ENCODE measurements at regions not wholly inside any gene's neighbourhood (a gene's known extent, or its start where the extent isn't known, plus 50 kb on each side); places are given as distances from the start of the nearest gene placed in this dataset.

- H3K27me3 ChIP-seq (ENCODE audit: control insufficient read depth in 2 of 2, insufficient read depth in 2 of 2, low read length in 2 of 2): no peaks in the 10 kb centered on the region
- no peaks in the 10 kb centered on the region for H3K9me3 ChIP-seq (ENCODE audit: control insufficient read depth in 2 of 2, low read length in 2 of 2)
- no peak overlapping the region for H3K27ac ChIP-seq (ENCODE audit: low read depth in 2 of 2, low read length in 2 of 2)
These were observed 301.1 kb downstream of the SHANK2 start for GRCh38 chr11:70951139-70951804.

GRCh38 chr11:70952191-70952590, 300.2 kb downstream of the SHANK2 start:
- no peaks in the 10 kb centered on the region for H3K4me1 ChIP-seq (ENCODE audit: control insufficient read depth in 2 of 2, insufficient read depth in 2 of 2, low read length in 2 of 2)
- H3K4me3 ChIP-seq (ENCODE audit: low read length in 2 of 2): no peak overlapping the region
- H3K27me3 ChIP-seq (ENCODE audit: control insufficient read depth in 2 of 2, insufficient read depth in 2 of 2, low read length in 2 of 2): no peaks in the 10 kb centered on the region
- H3K36me3 ChIP-seq (ENCODE audit: control insufficient read depth in 2 of 2, insufficient read depth in 2 of 2, low read length in 2 of 2): no peaks in the 10 kb centered on the region
- no peak overlapping the region for H3K27ac ChIP-seq (ENCODE audit: low read depth in 2 of 2, low read length in 2 of 2)
- H3K9me3 ChIP-seq (ENCODE audit: control insufficient read depth in 2 of 2, low read length in 2 of 2): no peaks in the 10 kb centered on the region
- H3K9ac ChIP-seq (ENCODE audit: low read depth in 1 of 2, low read length in 2 of 2): no peak overlapping the region

More at GRCh38 chr11:70951139-70951804, 301.1 kb downstream of the SHANK2 start:
- no peak overlapping the region for H3K4me3 ChIP-seq (ENCODE audit: low read length in 2 of 2)
- no peak overlapping the region for H3K9ac ChIP-seq (ENCODE audit: low read depth in 1 of 2, low read length in 2 of 2)
- no peaks in the 10 kb centered on the region for H3K4me1 ChIP-seq (ENCODE audit: control insufficient read depth in 2 of 2, insufficient read depth in 2 of 2, low read length in 2 of 2)
- no peaks in the 10 kb centered on the region for H3K36me3 ChIP-seq (ENCODE audit: control insufficient read depth in 2 of 2, insufficient read depth in 2 of 2, low read length in 2 of 2)

DNA sequence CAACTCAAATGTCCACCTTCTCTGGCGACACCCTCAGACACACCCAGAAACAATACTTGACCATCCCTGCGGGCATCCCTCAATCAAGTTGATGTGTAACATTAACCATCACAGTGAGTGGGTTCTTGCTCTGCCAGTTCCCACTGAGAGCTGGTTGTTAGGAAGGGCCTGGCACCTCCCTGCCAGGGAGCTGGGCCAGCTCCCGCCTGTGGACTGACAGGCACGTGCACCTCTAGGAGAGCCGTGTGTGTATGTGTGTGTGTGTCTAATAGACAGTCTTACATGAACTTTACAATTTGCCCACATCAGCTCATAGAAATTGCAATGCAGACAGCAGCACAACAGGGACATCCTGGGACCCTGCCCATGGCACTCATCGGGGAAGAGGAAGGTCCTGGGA, 298.7 kb downstream of the SHANK2 start:
- no peaks in the 10 kb centered on the region for H3K9me3 ChIP-seq (ENCODE audit: control insufficient read depth in 2 of 2, low read length in 2 of 2)

GRCh38 chr11:70954471-70954870, 297.9 kb downstream of the SHANK2 start:
- H3K4me3 ChIP-seq (ENCODE audit: low read length in 2 of 2): no peak overlapping the region
- no peaks in the 10 kb centered on the region for H3K4me1 ChIP-seq (ENCODE audit: control insufficient read depth in 2 of 2, insufficient read depth in 2 of 2, low read length in 2 of 2)
- no peaks in the 10 kb centered on the region for H3K9me3 ChIP-seq (ENCODE audit: control insufficient read depth in 2 of 2, low read length in 2 of 2)
- no peak overlapping the region for H3K27ac ChIP-seq (ENCODE audit: low read depth in 2 of 2, low read length in 2 of 2)
- H3K36me3 ChIP-seq (ENCODE audit: control insufficient read depth in 2 of 2, insufficient read depth in 2 of 2, low read length in 2 of 2): no peaks in the 10 kb centered on the region
- no peaks in the 10 kb centered on the region for H3K27me3 ChIP-seq (ENCODE audit: control insufficient read depth in 2 of 2, insufficient read depth in 2 of 2, low read length in 2 of 2)
- H3K9ac ChIP-seq (ENCODE audit: low read depth in 1 of 2, low read length in 2 of 2): no peak overlapping the region

More for the DNA sequence above, 298.7 kb downstream of the SHANK2 start:
- Histone ChIP-seq H3K36me3 (ENCODE audit: control insufficient read depth in 2 of 2, insufficient read depth in 2 of 2, low read length in 2 of 2) (no peaks in the 10 kb centered on the region), H3K9ac (ENCODE audit: low read depth in 1 of 2, low read length in 2 of 2) (no peak overlapping the region), H3K4me1 (ENCODE audit: control insufficient read depth in 2 of 2, insufficient read depth in 2 of 2, low read length in 2 of 2) (no peaks in the 10 kb centered on the region), H3K4me3 (ENCODE audit: low read length in 2 of 2) (no peak overlapping the region), H3K27me3 (ENCODE audit: control insufficient read depth in 2 of 2, insufficient read depth in 2 of 2, low read length in 2 of 2) (no peaks in the 10 kb centered on the region), H3K27ac (ENCODE audit: low read depth in 2 of 2, low read length in 2 of 2) (no peak overlapping the region)
